CD4-positive, alpha-beta T cell treated with Interleukin-12 subunit alpha and Interleukin-12 subunit beta, for 1 hour (primary cell): ENCODE measurements at regions not wholly inside any gene's neighbourhood (a gene's known extent, or its start where the extent isn't known, plus 50 kb on each side); places are given as distances from the start of the nearest gene placed in this dataset.
A peak's percentile ranks its signal among the peaks of the same experiment; 100 is the strongest.

Source experiments
- DNase-seq: peaks from one replicate; pipeline ENCODE4 v3.0.0-alpha.2; 2020

DNA sequence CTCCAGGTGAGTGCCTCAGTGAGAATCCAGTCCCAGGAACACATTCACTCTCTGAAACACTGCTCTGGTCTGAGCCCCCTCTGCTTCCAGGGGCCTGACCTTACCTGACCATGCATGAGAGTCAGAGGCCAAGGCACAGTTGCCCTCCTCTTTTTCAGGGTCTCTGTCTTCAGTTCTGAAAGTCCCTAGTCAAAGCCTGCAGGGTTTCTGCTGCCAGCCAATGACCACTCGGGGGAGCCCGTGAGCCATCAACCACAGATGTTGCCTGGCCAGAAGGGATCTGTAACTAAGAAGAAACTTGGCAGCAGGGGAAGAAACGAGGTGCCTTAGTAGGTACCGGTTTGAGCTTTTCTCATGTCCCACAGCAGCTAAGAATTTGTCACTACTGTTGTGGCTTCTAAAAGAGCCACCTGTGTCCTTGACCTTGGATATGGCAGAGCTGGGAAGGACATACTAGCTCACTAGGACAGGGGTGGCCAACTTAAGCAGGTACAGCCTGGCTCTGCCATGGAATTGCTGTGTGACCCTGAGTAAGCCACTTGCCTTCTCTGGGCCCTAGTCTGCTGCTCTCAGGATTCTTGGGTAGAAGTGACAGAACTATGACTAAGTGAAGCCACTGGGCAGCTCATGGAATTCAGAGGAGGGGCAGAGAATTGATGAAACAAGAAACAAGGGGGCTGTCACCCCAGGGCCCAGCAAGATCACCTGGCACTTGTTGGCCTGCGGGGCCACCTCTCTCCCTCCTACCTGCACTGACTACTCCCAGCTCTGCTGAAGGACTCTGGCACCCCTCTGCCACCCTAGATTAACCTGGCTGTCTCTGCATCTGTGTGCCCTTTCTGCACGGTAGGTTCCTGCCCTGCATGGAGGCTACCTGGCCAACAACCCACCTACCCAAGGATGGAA is 83.8 kb upstream of the GPR26 start:
- DNase-seq: peak; percentile 52

DNA sequence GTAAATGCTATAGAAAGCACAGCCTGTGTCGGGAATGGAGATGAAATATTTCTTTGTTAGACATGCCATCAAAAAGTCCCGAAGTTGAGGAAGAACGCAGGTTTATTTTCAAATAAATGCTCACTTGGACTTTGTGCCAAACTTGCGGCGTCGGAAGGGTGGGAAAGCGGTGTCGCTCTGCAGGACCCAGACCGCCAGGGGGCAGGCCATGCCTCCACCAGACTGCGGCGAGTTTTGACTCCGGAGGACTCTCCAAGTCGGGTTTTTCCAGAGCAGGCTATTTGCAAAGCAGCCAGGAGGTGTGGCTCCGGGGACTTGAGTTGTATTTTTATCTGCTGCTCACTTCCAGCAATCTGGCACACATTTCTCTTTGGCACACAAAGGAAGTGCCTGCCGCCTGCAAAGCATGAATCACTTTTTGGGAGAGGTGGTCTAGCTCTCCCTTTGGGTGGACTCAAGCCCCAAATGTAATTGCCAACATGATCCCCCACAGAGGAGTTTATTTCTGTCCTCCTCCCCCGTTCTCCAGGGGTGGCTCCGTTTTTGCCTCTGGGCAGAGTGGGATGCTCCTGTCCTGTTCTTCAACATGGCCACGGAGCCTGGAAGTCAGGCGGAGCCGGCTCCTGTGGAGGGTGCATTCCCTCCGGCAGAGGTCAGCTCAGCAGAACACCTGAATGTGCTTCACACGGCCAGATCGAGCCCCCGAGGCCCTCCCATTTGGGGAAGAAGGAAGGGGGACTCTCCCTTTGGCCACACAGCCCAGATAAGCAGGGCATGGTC is 82.3 kb upstream of the GPR26 start:
- no peak for DNase-seq

DNA sequence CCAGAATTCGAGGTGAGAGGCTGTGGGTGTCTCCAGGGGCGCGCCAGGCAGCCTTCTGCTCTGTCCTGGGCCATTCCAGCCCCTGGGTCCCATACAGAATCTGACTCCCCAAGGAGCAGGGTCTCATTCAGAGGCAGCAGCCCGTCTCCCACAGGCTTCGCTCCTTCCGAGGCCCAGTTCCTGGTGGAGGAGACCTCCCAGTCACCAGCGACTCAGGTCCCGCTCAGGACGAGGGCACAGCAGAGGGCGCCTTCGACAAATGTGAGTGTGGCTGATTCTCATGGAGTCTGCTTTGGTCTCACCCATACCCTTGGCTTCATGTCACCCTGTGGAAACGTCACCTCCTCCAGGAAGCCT is 81.8 kb upstream of the GPR26 start:
- DNase-seq: no peak

GRCh38 chr10:123585477-123586445 is 80.4 kb upstream of the GPR26 start:
- DNase-seq: no peak

DNA sequence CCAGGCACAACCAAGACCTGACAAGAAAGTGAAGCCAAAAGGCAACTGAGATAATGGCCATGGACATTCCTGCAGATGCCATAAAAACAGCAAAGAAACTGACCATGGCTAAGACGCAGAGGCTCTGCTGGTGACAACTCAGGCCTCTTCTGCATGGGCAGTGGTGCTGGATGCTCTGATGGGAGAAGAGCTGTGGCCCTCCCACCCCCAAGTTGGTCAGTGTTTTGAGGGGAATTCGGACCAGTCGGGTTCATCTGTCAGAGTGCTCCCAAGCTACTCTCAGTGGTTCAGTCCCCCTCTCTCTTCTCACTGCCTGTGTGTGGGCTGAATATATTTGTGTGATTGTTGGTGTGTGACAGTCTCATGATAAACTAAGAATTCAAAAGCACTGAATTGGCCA is 79.0 kb upstream of the GPR26 start:
- DNase-seq: no peak

- DNase-seq: no peak
Measured at GRCh38 chr10:123588386-123588914, 77.7 kb upstream of the GPR26 start.

- no peak for DNase-seq
Measured at GRCh38 chr10:123595661-123596060, 70.5 kb upstream of the GPR26 start.

DNA sequence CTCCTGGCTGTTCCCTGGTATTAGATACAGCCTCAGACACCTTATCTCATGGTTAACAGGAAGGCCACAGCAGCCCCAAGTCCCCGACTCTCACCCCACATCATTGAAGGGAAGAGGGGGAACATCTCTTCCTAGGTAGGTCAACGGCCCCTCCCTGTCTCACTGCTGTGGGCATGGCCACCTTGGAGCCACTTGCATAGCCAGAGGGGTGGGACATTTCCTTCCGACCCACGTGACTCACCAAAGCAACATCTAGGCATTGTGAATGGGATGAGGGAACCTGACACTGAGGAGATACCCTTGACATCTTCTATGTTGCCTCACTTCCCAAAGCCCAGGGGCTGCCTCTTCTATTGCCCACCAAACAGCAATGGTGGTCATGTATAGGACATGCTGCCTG is 68.5 kb upstream of the GPR26 start:
- no peak for DNase-seq

DNA sequence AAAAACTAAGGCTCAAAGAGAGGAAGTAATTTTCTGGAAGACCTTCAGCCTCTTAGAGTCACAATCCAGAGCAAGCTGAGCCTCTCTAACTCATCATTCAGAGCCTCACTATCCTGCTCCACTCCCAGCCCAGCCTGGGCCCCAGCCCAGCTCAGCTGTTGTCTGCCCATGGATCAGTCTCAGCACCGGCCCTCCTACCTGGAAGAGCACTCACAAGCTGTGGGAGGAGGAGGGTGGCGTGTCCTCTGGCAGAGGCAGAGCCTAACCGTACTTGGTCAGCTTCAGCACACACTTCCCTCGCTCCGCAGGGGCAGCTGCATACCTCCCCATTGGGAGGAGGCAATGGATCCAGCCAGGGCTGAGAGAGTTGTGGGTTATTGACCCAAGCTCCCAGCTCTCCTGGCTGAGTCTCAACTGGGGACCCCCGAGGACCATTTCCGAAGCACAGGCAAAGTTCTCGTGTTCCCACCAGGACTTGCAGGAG is 66.7 kb upstream of the GPR26 start:
- no peak for DNase-seq

DNA sequence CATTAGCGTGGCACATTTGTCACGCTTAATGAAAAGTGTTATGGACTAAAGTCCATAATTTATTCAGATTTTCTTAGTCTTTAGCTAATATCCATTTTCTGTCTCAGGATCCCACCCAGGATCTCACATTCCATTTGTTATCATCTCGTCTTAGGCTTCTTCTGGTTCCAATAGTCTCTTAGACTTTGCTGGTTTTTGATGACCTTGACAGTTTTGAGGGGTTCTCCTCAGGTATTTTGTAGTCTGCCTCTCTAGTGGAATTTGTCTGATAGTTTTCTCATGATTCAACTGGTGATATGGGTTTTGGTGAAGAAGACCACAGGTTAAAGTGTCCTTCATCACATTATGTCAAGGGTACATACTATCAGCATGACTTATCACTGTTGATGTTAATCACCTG is 66.0 kb upstream of the GPR26 start:
- DNase-seq: no peak

DNA sequence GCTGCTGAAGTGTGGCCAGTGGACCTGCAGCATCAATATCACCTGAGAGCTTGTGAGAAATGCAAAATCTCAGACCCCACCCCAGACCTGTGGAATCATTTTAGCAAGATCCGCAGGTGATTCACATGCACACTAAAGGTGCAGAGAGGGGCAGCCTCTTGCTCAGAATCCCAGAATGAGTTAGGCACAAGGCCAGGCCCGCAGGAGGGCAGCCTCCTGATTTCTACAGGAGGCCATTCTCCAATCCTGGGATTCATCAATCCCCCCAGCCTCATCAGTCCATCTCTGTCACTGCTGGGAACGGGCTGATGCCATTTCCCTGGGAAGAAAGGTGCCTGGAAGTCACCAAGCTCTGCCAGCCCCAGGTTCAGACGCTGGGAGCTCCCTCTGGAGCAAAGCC is 63.0 kb upstream of the GPR26 start:
- no peak for DNase-seq

DNA sequence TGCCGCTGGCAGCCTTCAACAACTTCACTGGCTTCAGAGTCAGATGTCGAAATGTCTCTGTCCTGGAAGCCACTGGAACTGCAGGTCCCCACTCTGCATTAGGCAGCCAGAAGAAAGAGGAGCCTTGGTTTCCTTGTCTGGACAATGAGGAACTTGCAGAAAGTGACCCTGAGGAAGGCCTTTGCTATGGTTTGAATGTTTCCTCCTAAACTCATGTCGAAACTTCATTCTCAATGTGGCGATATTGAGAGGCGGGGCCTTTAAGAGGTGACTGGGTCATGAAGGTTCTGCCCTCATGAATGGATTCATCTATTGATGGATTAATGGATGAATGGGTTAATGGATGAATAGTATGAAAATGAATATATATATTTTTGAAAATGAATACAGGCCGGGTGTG is 61.6 kb upstream of the GPR26 start:
- DNase-seq: no peak

DNA sequence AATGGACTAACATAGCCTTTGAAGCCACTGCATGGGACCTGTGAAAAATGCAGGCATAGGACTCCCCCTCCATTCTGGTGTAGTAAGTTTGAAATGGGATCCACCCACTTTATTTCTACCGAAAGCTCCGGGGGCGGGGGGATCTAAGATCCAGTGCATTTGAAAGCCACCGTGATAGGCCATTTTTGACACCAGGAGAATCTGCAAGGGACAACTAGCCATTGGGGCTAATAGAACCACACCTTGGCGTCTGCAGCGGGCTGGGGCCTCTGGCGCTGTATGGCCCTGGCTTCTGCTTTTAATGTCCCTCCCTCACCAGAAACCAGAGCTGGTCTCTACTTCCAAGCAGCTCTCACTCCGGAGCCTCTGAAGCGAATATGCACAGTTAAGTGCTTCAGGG is 60.1 kb upstream of the GPR26 start:
- DNase-seq: no peak

- no peak for DNase-seq
Measured at GRCh38 chr10:123606955-123607354, 59.2 kb upstream of the GPR26 start.

DNA sequence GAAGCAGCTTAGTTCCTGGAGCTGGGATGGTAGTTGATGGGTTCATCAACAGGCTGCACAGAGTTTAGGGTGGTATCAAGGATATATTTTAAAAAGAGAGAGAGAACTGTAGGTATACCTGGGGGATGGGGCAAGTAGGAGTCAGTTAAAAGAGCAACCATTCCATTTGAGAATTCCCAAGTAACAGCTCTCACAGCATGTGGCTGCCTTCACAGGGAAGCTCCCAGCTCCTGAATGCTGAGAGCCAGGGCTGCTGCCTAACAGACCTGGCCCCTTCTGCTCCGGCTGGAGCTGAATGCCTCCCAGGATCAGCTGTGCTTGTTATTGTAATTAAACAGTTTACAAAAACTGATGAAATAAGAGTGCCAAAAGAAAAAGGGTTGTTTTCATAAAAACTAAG is 58.8 kb upstream of the GPR26 start:
- no peak for DNase-seq

- DNase-seq: no peak
Measured at GRCh38 chr10:123608047-123608446, 58.1 kb upstream of the GPR26 start.

DNA sequence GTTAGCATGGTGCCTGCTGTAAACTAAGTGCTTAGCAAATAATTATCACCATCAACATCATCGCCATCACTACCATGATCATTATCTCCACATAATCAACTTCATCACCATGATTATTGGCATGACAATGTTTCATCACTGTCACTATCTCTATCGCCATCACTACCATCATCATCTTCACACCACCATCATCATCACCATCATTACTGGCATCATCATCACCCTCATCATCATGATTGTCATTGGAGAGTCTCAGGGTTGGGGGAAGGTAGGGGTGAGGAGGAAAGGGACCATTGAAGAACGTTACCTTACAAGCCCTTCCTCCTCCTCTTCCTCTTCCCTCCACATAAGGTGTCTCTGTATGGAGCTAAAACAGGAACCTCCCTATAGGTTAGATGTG is 54.9 kb upstream of the GPR26 start:
- no peak for DNase-seq

DNA sequence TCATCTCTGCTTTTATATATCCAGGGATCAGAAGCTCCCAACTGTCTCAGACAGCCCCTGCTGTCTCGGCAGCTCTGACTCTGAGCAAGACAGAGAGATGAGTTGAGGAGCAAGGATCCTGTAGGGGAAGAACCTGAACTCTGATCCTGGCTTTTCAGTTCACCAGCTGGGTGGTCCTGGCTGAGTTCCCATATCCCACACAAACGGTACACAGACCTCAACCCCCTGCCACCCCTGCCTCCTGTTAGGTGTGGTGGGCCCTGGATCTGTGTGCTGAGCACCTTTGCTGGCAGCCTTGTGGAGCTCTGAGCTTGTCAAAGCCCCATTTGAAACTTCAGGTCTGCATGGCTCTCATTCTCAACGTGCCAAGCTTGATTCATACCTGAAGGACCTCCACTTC is 54.3 kb upstream of the GPR26 start:
- no peak for DNase-seq

GRCh38 chr10:123613346-123613850 is 52.8 kb upstream of the GPR26 start:
- DNase-seq: no peak

DNA sequence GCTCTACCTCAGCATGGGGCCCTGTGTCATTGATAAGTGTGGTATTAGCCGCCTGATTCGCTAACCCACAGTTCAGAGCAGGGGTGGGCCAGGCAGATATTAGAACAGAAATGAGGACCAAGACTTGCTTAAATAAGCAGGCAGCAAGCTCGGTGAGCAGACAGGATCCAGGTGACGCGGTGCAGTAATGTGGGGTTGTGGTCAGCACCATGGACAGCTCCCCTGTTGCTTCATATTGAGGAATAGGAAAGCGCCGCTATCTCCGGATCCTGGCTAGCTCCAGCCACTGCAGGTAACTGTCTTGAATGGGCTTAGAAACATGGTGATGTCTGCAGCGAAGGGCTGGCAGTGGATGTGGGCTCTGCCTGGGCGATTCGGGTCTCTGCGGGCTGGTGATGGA is 51.3 kb upstream of the GPR26 start:
- peak; percentile 23 for DNase-seq
